Stomach (tissue), 8 donors: ENCODE measurements at regions not wholly inside any gene's neighbourhood (a gene's known extent, or its start where the extent isn't known, plus 50 kb on each side); places are given as distances from the start of the nearest gene placed in this dataset.

Experiments used
- DNase-seq, 2 donors: peaks; one replicate each; pipeline versions ENCODE4 v3.0.0 to v3.0.0-alpha.2; 2013 to 2019
- H3K27ac ChIP-seq, 5 donors: fragments of 200-600 bp in 4 of 5; sonication (generic) in 4 of 5; one replicate each; pipeline ENCODE4 v1.5.1; 2013 to 2019; ENCODE audit warnings: mild to moderate bottlenecking in 1 of 5, moderate library complexity in 1 of 5
- H3K27me3 ChIP-seq, 3 donors: fragments of 200-600 bp; sonication (generic); one replicate each; pipeline ENCODE4 v1.5.1; 2017 to 2019; ENCODE audit warnings: mixed run types in 1 of 3
- H3K36me3 ChIP-seq, 4 donors: fragments of 200-600 bp; sonication (generic); 1 replicate in 3 of 4; 2 replicates in 1 of 4; pipeline ENCODE4 v1.5.1; 2016 to 2019
- H3K4me1 ChIP-seq, 4 donors: fragments of 200-600 bp; sonication (generic); one replicate each; pipeline ENCODE4 v1.5.1; 2016 to 2019
- H3K4me3 ChIP-seq, 4 donors: fragments of 200-600 bp; sonication (generic) in 3 of 4; one replicate each; pipeline ENCODE4 v1.5.1; 2016 to 2019; ENCODE audit warnings: mild to moderate bottlenecking in 1 of 4
- H3K9me3 ChIP-seq, 4 donors: fragments of 200-600 bp; sonication (generic); one replicate each; pipeline ENCODE4 v1.5.1; 2016 to 2019
- CTCF ChIP-seq, 7 experiments: fragments of 450-650 bp in 4 of 7; fragments of 200-600 bp in 3 of 7; sonication (generic) in 3 of 7; IDR thresholded peaks; one replicate each; pipeline ENCODE4 v1.5.1; 2016 to 2019; ENCODE audit warnings: antibody characterized with exemption in 7 of 7, control low read depth in 2 of 7, mild to moderate bottlenecking in 1 of 7
- EP300 ChIP-seq: sonication (generic); formaldehyde crosslinking; IDR thresholded peaks from one replicate; pipeline ENCODE4 v1.6.1; 2017; ENCODE audit warnings: antibody characterized with exemption
- POLR2A ChIP-seq, 4 donors: fragments of 450-650 bp; IDR thresholded peaks; one replicate each; pipeline ENCODE4 v1.6.1; 2016; ENCODE audit warnings: antibody characterized with exemption in 4 of 4, control low read depth in 2 of 4, mild to moderate bottlenecking in 1 of 4, moderate library complexity in 1 of 4
- POLR2AphosphoS5 ChIP-seq, 3 donors: sonication (generic); formaldehyde crosslinking; IDR thresholded peaks; one replicate each; pipeline ENCODE4 v1.6.1; 2016; ENCODE audit warnings: antibody characterized with exemption in 3 of 3
- WGBS, 5 donors: extraction: QIAGEN DNeasy Blood & Tissue Kit in 3 of 5; methylation state at CpG; one replicate each; pipeline versions ENCODE4 v1.1.5 to v1.1.7; 2013 to 2018; 5-methylcytosine and 5-hydroxymethylcytosine counted together
- intact Hi-C: fragments of 100-400 bp; cut with DNase I; formaldehyde crosslinking; loops from one replicate; pipeline ENCODE4 v1.15.1; 2023; ENCODE audit warnings: low total_unique reads
- donor health status: healthy with polysubstance abuse.
- donor health status: Bipolar disorder and iron deficiency.
- donor health status: healthy.

DNA sequence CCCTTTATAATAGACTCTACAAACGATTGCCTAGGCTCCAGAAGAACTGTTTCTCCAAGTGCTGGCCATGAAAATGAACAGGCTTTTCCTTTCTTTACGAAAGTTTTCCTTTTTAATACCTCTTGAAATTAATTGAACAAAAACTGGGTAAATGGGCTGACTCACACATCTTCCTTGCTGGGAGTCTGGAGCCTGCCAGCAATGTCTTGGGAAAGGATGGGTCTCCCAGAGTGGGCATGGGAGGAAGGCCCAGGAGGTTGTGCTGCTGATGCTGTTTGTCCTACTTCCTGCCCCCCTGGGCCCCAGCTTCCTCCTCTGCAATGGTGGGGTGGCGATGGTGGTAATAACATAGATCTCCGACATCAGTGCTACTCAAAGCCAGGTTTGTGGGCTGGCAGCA, 174.1 kb downstream of the RPS24 start:
- peaks cover 0 to 20% (median 8%) of the 10 kb centered on the region in 4 donors for H3K4me1 ChIP-seq
- 77 to 86% (median 83%) methylated on average over 4 of the region's 4 CpGs for WGBS, 5 donors
- DNase-seq, result no peak
- H3K27me3 ChIP-seq, result no peaks in the 10 kb centered on the region
- intact Hi-C loops, result no loop called here
- no peaks in the 10 kb centered on the region for H3K9me3 ChIP-seq
- H3K4me3 ChIP-seq, result no peak overlapping the region
- no peak overlapping the region for H3K27ac ChIP-seq
- H3K36me3 ChIP-seq, result no peaks in the 10 kb centered on the region
- TF ChIP-seq CTCF (IDR thresholded peaks at IDR 0.05), result no peak
- TF ChIP-seq EP300, result no peak
- TF ChIP-seq POLR2A (IDR thresholded peaks at IDR 0.05), result no peak
- no peak for TF ChIP-seq POLR2AphosphoS5 (IDR thresholded peaks at IDR 0.05)

DNA sequence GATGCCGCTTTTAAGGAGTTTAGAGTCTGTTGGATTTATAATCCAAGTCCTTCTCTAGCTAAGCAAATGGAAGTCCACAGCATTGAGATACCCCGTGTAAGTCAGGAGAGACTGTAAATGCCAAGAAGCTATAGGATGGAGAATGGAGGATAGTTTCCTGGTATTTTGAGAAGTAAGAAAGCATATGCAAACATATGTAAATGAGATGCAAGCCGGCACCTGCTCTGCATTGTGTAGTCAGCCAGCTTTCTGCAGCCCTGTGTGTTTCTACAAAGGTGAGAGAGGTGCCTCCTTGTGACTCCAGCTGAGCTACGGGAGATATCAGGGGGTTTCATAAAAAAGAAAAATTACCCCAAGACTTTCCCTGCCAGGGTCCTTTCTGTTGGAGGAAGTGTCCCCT, 176.3 kb downstream of the RPS24 start:
- no peak for DNase-seq
- Histone ChIP-seq H3K4me1 (peaks cover 0 to 17% (median 7%) of the 10 kb centered on the region in 4 donors), H3K4me3 (no peak overlapping the region), H3K27ac (no peak overlapping the region), H3K36me3 (no peaks in the 10 kb centered on the region), H3K27me3 (no peaks in the 10 kb centered on the region), H3K9me3 (no peaks in the 10 kb centered on the region)
- TF ChIP-seq EP300 (no peak), POLR2A (IDR thresholded peaks at IDR 0.05) (no peak), CTCF (IDR thresholded peaks at IDR 0.05) (no peak), POLR2AphosphoS5 (IDR thresholded peaks at IDR 0.05) (no peak)
- 75 to 88% (median 81%) methylated on average over 4 of the region's 4 CpGs for WGBS, 5 donors
- intact Hi-C loops, result no loop called here

GRCh38 chr10:78210548-78210947, 176.9 kb downstream of the RPS24 start:
- peaks cover 5 to 23% (median 12%) of the 10 kb centered on the region in 4 donors for H3K4me1 ChIP-seq
- no peaks in the 10 kb centered on the region for H3K9me3 ChIP-seq
- H3K36me3 ChIP-seq, result no peaks in the 10 kb centered on the region
- no peak overlapping the region for H3K4me3 ChIP-seq
- TF ChIP-seq EP300 (no peak), POLR2A (IDR thresholded peaks at IDR 0.05) (no peak), CTCF (IDR thresholded peaks at IDR 0.05) (no peak), POLR2AphosphoS5 (IDR thresholded peaks at IDR 0.05) (no peak)
- 81 to 93% (median 85%) methylated on average over 5 of the region's 5 CpGs for WGBS, 5 donors
- no peak for DNase-seq
- no peak overlapping the region for H3K27ac ChIP-seq
- peaks cover 0 to 1% (median 0%) of the 10 kb centered on the region in 3 donors for H3K27me3 ChIP-seq
- intact Hi-C loops, result no loop called here

GRCh38 chr10:78210976-78211375, 177.3 kb downstream of the RPS24 start:
- whole genome bisulfite sequencing, 5 donors, result 83 to 90% (median 87%) methylated on average over 4 to 6 of the region's 6 CpGs
- no peak overlapping the region for H3K4me3 ChIP-seq
- intact Hi-C loops, result no loop called here
- H3K36me3 ChIP-seq, result no peaks in the 10 kb centered on the region
- no peaks in the 10 kb centered on the region for H3K9me3 ChIP-seq
- no peak overlapping the region for H3K27ac ChIP-seq
- peaks cover 9 to 27% (median 17%) of the 10 kb centered on the region in 4 donors for H3K4me1 ChIP-seq
- TF ChIP-seq EP300, result no peak
- no peak for TF ChIP-seq POLR2AphosphoS5 (IDR thresholded peaks at IDR 0.05)
- TF ChIP-seq CTCF (IDR thresholded peaks at IDR 0.05), result no peak
- DNase-seq, result no peak
- H3K27me3 ChIP-seq, result peaks cover 0 to 5% (median 2%) of the 10 kb centered on the region in 3 donors
